ENCODE measurements at regions not wholly inside any gene's neighbourhood (a gene's known extent, or its start where the extent isn't known, plus 50 kb on each side); places are given as distances from the start of the nearest gene placed in this dataset.
"Not testable (repeated sequence)": the region's sequence is repeated elsewhere in the genome, so short reads cannot be mapped to it uniquely, and the experiment has no call there.

DNA sequence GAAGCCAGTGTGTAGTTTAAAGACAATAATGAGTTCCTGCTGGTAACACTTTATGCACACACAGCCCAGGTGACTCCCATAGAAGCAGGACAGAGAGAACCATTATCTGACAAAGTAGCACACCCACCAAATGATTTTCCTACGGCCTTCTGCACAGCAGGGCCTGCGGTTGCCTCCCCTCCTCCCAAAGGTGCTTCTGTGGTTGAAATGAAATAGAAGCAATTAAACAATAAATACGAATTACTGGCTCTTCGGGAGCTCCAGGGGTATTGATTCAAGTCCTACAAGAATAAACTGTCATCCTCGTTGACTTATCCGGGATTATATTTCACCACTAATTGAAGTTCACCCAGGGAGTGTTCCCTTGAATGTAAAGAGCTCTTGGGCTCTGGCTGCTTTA lies 172.1 kb downstream of the ACTR3B start:
- H3K4me3 Mint-ChIP-seq, result no peak overlapping the region
- H3K27me3 Mint-ChIP-seq (ENCODE audit: low read depth), result no peaks in the 10 kb centered on the region
- TF ChIP-seq, protein P1, sequence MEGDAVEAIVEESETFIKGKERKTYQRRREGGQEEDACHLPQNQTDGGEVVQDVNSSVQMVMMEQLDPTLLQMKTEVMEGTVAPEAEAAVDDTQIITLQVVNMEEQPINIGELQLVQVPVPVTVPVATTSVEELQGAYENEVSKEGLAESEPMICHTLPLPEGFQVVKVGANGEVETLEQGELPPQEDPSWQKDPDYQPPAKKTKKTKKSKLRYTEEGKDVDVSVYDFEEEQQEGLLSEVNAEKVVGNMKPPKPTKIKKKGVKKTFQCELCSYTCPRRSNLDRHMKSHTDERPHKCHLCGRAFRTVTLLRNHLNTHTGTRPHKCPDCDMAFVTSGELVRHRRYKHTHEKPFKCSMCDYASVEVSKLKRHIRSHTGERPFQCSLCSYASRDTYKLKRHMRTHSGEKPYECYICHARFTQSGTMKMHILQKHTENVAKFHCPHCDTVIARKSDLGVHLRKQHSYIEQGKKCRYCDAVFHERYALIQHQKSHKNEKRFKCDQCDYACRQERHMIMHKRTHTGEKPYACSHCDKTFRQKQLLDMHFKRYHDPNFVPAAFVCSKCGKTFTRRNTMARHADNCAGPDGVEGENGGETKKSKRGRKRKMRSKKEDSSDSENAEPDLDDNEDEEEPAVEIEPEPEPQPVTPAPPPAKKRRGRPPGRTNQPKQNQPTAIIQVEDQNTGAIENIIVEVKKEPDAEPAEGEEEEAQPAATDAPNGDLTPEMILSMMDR (conservative IDR thresholded peaks at IDR 0.05), result no peak
- no peaks in the 10 kb centered on the region for H3K36me3 Mint-ChIP-seq (ENCODE audit: low read depth)
- H3K4me1 Mint-ChIP-seq, result peaks cover 4% of the 10 kb centered on the region
- no peaks in the 10 kb centered on the region for H3K9me3 Mint-ChIP-seq
- DNase-seq (ENCODE audit: low read depth, low spot score), result no peak
- no peak overlapping the region for H3K27ac Mint-ChIP-seq (ENCODE audit: unreplicated experiment)

DNA sequence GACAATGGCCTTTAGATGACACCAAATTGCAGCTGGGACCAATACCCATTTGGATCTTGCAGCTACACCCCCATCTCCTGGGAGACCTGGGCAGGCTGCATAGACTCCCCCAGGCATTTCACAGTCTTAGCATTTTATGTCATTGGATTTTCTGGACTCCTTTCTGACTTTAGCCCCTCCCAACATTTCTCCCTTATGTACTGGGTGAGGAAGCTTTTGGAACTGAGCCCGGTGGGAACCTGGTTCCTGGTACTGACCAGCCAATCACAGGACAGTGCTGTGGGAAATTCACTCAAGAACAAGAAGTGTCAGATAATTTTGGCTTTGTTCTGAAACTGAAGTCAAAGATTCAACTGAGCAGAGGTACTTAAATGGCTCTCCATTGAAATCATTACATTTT lies 177.7 kb downstream of the ACTR3B start:
- Mint-ChIP-seq H3K4me1 (peaks cover 4% of the 10 kb centered on the region), H3K36me3 (ENCODE audit: low read depth) (no peaks in the 10 kb centered on the region), H3K9me3 (no peaks in the 10 kb centered on the region), H3K4me3 (no peak overlapping the region), H3K27me3 (ENCODE audit: low read depth) (peaks cover 9% of the 10 kb centered on the region), H3K27ac (ENCODE audit: unreplicated experiment) (no peak overlapping the region)
- DNase-seq (ENCODE audit: low read depth, low spot score), result no peak
- TF ChIP-seq, protein P1 (conservative IDR thresholded peaks at IDR 0.05), result no peak

DNA sequence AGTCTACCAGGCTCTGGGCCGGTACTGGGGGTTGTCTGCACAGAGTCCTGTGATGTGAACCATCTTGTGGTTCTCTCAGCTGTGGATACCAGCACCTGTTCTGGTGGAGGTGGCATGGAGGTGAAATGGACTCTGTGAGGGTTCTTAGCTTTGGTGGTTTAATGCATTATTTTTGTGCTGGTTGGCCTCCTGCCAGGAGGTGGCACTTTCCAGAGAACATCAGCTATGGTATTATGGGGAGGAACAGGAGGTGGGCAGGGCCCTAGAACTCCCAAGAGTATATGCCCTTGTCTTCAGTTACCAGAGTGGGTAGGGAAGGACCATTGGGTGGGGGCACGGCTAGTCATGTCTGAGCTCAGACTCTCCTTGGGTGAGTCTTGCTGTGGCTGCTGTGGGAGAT lies 187.1 kb downstream of the ACTR3B start:
- not testable (repeated sequence) for DNase-seq (ENCODE audit: low read depth, low spot score); H3K4me3 Mint-ChIP-seq; H3K4me1 Mint-ChIP-seq; H3K36me3 Mint-ChIP-seq (ENCODE audit: low read depth); H3K9me3 Mint-ChIP-seq; H3K27me3 Mint-ChIP-seq (ENCODE audit: low read depth); H3K27ac Mint-ChIP-seq (ENCODE audit: unreplicated experiment)

DNA sequence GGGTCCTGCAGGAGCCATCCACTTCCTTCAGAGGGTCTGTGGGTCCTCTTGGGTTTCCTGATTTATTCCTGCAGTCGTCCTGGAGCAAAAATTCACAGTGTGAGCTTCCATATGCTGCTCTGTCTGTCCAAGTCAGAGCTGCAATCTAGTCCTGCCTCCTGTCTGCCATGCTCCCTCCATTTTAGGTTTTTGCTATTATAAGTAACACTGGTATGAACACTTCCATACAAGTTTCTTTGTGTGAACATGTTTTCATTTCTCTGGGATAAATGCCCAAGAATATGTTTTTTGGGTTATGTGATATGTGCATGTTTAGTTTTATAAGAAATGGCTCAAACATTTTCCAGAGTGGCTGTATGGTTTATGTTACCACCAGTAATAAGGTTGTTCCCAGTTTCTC lies 188.1 kb downstream of the ACTR3B start:
- H3K27me3 Mint-ChIP-seq (ENCODE audit: low read depth), result no peaks in the 10 kb centered on the region
- no peak overlapping the region for H3K27ac Mint-ChIP-seq (ENCODE audit: unreplicated experiment)
- no peak overlapping the region for H3K4me3 Mint-ChIP-seq
- H3K9me3 Mint-ChIP-seq, result peaks cover 3% of the 10 kb centered on the region
- no peaks in the 10 kb centered on the region for H3K4me1 Mint-ChIP-seq
- no peaks in the 10 kb centered on the region for H3K36me3 Mint-ChIP-seq (ENCODE audit: low read depth)
- no peak for DNase-seq (ENCODE audit: low read depth, low spot score)
- TF ChIP-seq, protein P1 (conservative IDR thresholded peaks at IDR 0.05), result no peak

DNA sequence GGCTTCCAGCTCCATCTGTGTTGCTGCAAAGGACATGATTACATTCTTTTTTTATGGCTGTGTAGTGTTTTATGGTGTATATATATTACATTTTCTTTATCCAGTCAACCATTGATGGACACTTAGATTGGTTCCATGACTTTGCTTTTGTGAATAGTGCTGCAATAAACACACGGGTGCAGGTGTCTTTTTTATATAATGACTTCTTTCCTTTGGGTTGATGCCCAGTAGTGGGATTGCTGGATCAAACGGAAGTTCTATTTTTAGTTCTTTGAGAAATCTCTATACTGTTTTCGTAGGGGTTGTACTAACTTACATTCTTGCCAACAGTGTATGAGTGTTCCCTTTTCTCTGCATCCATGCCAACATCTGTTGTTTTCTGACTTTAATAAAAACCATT lies 189.7 kb downstream of the ACTR3B start:
- H3K9me3 Mint-ChIP-seq, result peaks cover 3% of the 10 kb centered on the region
- no peak overlapping the region for H3K4me3 Mint-ChIP-seq
- H3K27me3 Mint-ChIP-seq (ENCODE audit: low read depth), result no peaks in the 10 kb centered on the region
- no peak overlapping the region for H3K27ac Mint-ChIP-seq (ENCODE audit: unreplicated experiment)
- no peak for DNase-seq (ENCODE audit: low read depth, low spot score)
- TF ChIP-seq, protein P1 (conservative IDR thresholded peaks at IDR 0.05), result no peak
- H3K4me1 Mint-ChIP-seq, result no peaks in the 10 kb centered on the region
- H3K36me3 Mint-ChIP-seq (ENCODE audit: low read depth), result no peaks in the 10 kb centered on the region

DNA sequence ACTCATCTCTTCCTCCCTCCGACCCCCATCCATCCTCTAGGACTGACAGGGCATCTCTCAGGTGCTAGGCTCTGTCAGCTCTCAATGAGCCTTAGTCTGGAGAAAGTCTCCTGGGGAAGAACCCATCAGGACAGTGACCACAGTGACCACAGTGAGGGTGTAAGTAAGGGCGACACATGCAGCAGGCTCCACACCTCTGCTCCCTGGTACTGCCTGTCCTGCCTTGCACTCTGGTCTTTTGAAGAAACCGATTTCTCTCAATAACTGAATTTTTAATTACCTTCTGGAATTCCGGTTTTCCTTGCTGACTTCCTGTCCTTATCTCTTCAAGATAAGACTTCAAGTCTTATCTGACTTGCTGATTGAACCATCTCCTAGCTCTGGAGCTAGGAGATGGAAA lies 190.2 kb downstream of the ACTR3B start:
- TF ChIP-seq, protein P1 (conservative IDR thresholded peaks at IDR 0.05), result no peak
- Mint-ChIP-seq H3K27ac (ENCODE audit: unreplicated experiment) (no peak overlapping the region), H3K4me3 (no peak overlapping the region), H3K9me3 (peaks cover 3% of the 10 kb centered on the region), H3K36me3 (ENCODE audit: low read depth) (no peaks in the 10 kb centered on the region), H3K4me1 (no peaks in the 10 kb centered on the region), H3K27me3 (ENCODE audit: low read depth) (no peaks in the 10 kb centered on the region)
- DNase-seq (ENCODE audit: low read depth, low spot score), result no peak
